ENCODE measurements at regions not wholly inside any gene's neighbourhood (a gene's known extent, or its start where the extent isn't known, plus 50 kb on each side); places are given as distances from the start of the nearest gene placed in this dataset.

DNA sequence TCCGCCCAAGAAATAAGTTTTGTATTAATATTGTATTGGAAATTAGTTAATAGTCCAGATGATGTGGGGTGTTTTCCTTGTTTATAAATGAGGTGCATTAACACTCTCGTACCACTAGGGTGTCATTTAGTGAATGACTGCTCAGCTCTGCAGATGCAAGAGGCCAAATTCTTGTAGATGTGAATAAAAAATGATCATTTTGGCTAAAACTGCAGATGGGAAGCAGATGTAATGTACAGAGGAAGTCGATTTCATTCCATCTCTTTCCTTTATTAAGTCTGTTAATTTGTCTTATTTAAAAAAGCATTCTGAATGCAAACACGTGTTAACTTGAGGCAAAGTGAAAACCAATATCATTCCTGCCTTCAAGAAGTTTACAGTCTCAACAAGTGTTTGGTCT lies 108.1 kb downstream of the DHX15 start:
- no peak overlapping the region for H3K4me2 ChIP-seq (ENCODE audit: low read length)
- intact Hi-C loops (cut with micrococcal nuclease; ENCODE audit: unreplicated experiment) = no loop called here
- no peak overlapping the region for H2AFZ ChIP-seq (ENCODE audit: low read length)
- H3K27ac ChIP-seq (ENCODE audit: low read depth, low read length, poor library complexity, severe bottlenecking) = no peak overlapping the region
- H3K9me3 ChIP-seq (ENCODE audit: low read length) = no peaks in the 10 kb centered on the region
- peak; percentile 80 for TF ChIP-seq CTCF (conservative IDR thresholded peaks at IDR 0.05; ENCODE audit: low read length)
- TF ChIP-seq EZH2phosphoT487 (IDR thresholded peaks at IDR 0.05; ENCODE audit: borderline replicate concordance, low read depth, low read length) = no peak
- H3K36me3 ChIP-seq (ENCODE audit: insufficient read depth, low read length) = no peaks in the 10 kb centered on the region
- DNase-seq (ENCODE audit: low spot score) = peak; percentile 28
- H3K79me2 ChIP-seq (ENCODE audit: insufficient read depth, low read depth, low read length) = no peaks in the 10 kb centered on the region
- no TSS peak for BruUV-seq (replicated peaks)
- no peaks in the 10 kb centered on the region for H4K20me1 ChIP-seq (ENCODE audit: insufficient read depth, low read length)
- H3K4me1 ChIP-seq (ENCODE audit: insufficient read depth, low read length, poor library complexity, severe bottlenecking) = peaks cover 6% of the 10 kb centered on the region
- H3K4me3 ChIP-seq (ENCODE audit: low read depth, low read length, poor library complexity, severe bottlenecking) = no peak overlapping the region
- CTCF ChIA-PET (ENCODE audit: unreplicated experiment) = no interaction called here
- POLR2A ChIA-PET = interaction anchor here (1.5 kb wide), 1 partner anchor 16 kb away, joined by 4 read pairs; no protein-coding TSS in a partner anchor
- no peaks in the 10 kb centered on the region for H3K9me2 ChIP-seq (ENCODE audit: insufficient read depth, low read length)

DNA sequence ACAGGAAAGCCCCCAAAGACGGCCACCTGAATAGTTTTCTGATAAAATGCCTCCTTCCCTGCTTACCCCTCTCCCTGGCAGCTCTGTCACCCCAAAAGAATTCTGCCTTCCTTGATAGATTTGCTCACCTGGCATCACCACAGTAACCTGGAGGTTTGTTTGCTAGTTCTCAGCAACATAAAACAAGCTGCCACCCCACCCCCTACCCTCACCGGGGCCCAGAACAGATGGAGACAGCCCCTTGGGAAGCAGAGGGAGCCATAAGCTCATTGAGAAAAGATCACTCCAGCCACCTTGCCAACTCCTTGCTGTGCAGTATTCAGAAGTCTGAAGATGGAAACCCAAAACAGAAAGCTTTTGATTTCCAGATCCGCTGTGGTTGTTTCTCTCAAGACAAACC lies 108.6 kb downstream of the DHX15 start:
- intact Hi-C loops (cut with micrococcal nuclease; ENCODE audit: unreplicated experiment) = no loop called here
- H3K79me2 ChIP-seq (ENCODE audit: insufficient read depth, low read depth, low read length) = no peaks in the 10 kb centered on the region
- CTCF ChIA-PET (ENCODE audit: unreplicated experiment) = no interaction called here
- H3K4me3 ChIP-seq (ENCODE audit: low read depth, low read length, poor library complexity, severe bottlenecking) = no peak overlapping the region
- no peaks in the 10 kb centered on the region for H3K9me3 ChIP-seq (ENCODE audit: low read length)
- H3K9me2 ChIP-seq (ENCODE audit: insufficient read depth, low read length) = no peaks in the 10 kb centered on the region
- no TSS peak for BruUV-seq (replicated peaks)
- no peak overlapping the region for H3K27ac ChIP-seq (ENCODE audit: low read depth, low read length, poor library complexity, severe bottlenecking)
- TF ChIP-seq CTCF (conservative IDR thresholded peaks at IDR 0.05; ENCODE audit: low read length) (no peak), EZH2phosphoT487 (IDR thresholded peaks at IDR 0.05; ENCODE audit: borderline replicate concordance, low read depth, low read length) (no peak)
- no peaks in the 10 kb centered on the region for H4K20me1 ChIP-seq (ENCODE audit: insufficient read depth, low read length)
- H3K4me1 ChIP-seq (ENCODE audit: insufficient read depth, low read length, poor library complexity, severe bottlenecking) = peaks cover 6% of the 10 kb centered on the region
- H2AFZ ChIP-seq (ENCODE audit: low read length) = no peak overlapping the region
- H3K4me2 ChIP-seq (ENCODE audit: low read length) = no peak overlapping the region
- POLR2A ChIA-PET = interaction anchor here (0.7 to 1.5 kb wide), 2 partner anchors 15 to 495 kb away, joined by 3 to 4 read pairs; no protein-coding TSS in a partner anchor
- H3K36me3 ChIP-seq (ENCODE audit: insufficient read depth, low read length) = no peaks in the 10 kb centered on the region
- no peak for DNase-seq (ENCODE audit: low spot score)

DNA sequence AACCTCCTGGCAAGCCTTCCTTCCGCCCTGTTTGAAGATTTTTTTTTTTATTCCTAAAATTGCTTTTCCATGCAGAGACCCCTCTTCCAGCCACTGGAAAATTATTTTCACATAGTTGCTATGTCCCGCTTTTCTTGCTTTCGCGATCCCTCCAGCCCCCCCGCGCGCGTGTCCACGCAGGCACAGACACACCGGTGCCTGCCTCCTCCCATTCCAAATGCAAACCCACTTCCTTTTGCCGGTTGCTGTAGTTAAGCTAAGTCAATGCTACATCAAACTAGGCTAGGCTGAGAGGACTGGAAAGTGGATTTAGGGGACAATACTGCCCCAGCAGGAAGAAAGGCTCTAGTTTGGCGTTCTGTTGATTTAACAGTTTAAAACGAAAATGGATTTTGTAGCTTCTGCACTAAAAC lies 111.0 kb downstream of the DHX15 start:
- Histone ChIP-seq H3K9me3 (ENCODE audit: low read length) (no peaks in the 10 kb centered on the region), H3K4me2 (ENCODE audit: low read length) (peak overlapping the region; percentile 65), H3K27ac (ENCODE audit: low read depth, low read length, poor library complexity, severe bottlenecking) (no peak overlapping the region), H3K9me2 (ENCODE audit: insufficient read depth, low read length) (no peaks in the 10 kb centered on the region), H3K79me2 (ENCODE audit: insufficient read depth, low read depth, low read length) (no peaks in the 10 kb centered on the region), H4K20me1 (ENCODE audit: insufficient read depth, low read length) (no peaks in the 10 kb centered on the region), H2AFZ (ENCODE audit: low read length) (peak overlapping the region; percentile 75; the same call in 1 of the 2 replicates), H3K4me3 (ENCODE audit: low read depth, low read length, poor library complexity, severe bottlenecking) (peak overlapping the region; percentile 68), H3K4me1 (ENCODE audit: insufficient read depth, low read length, poor library complexity, severe bottlenecking) (peaks cover 6% of the 10 kb centered on the region), H3K36me3 (ENCODE audit: insufficient read depth, low read length) (no peaks in the 10 kb centered on the region)
- intact Hi-C loops (cut with micrococcal nuclease; ENCODE audit: unreplicated experiment) = no loop called here
- peak; percentile 13 for DNase-seq (ENCODE audit: low spot score)
- ChIA-PET POLR2A (interaction anchor here (0.6 kb wide), 2 partner anchors 79 to 496 kb away, joined by 3 read pairs; no protein-coding TSS in a partner anchor), CTCF (ENCODE audit: unreplicated experiment) (no interaction called here)
- TF ChIP-seq EZH2phosphoT487 (IDR thresholded peaks at IDR 0.05; ENCODE audit: borderline replicate concordance, low read depth, low read length) (no peak), CTCF (conservative IDR thresholded peaks at IDR 0.05; ENCODE audit: low read length) (peak; percentile 54)
- no TSS peak for BruUV-seq (replicated peaks)
